ENCODE measurements at regions not wholly inside any gene's neighbourhood (a gene's known extent, or its start where the extent isn't known, plus 50 kb on each side); places are given as distances from the start of the nearest gene placed in this dataset.

DNA sequence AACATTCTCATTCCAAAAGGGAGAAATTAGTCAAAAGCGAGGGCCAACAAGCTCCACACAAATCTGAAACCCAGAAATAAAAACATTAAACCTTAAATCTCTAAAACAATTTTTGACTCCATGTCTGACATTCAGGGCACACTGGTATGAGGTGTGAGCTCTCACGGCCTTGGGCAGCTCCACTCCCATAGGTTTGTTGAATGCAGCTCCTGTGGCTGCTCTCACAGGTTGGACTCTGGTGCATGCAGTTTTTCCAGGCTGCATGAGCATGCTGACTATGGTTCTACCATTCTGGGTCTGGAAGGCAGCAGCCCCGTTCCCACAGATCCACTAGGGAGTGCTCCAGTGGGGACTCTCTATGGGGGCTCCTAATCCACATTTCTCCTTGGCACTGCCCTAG, 887.1 kb upstream of the GHITM start:
- no peak for DNase-seq (ENCODE audit: low read depth)

GRCh38 chr10:83252596-83252995, 886.7 kb upstream of the GHITM start:
- DNase-seq (ENCODE audit: low read depth), result no peak

GRCh38 chr10:83253011-83253671, 886.2 kb upstream of the GHITM start:
- no peak for DNase-seq (ENCODE audit: low read depth)

- no peak for DNase-seq (ENCODE audit: low read depth)
Observed at GRCh38 chr10:83254698-83255097, 884.6 kb upstream of the GHITM start.

- no peak for DNase-seq (ENCODE audit: low read depth)
Observed at GRCh38 chr10:83262434-83262833, 876.9 kb upstream of the GHITM start.

GRCh38 chr10:83272666-83273434, 866.5 kb upstream of the GHITM start:
- no peak for DNase-seq (ENCODE audit: low read depth)

DNA sequence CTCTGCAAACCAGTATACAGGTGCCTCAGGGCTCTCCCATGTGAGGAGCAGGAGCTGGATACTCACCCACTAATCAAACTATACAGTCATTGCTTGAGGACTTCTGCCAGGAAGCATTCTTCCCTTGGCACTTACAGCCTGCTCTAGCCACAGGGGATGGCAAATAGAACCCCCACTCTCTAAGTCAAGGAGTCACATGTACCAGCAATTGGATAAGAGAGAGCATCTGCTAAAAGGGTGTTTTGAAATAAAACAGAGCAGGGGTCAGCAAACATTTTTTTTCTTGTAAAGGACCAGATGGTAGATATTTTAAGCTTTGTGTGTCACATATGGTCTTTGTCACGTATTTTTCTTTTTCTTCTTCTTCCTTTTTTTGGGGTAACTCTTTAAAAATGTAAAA, 865.2 kb upstream of the GHITM start:
- no peak for DNase-seq (ENCODE audit: low read depth)

- no peak for DNase-seq (ENCODE audit: low read depth)
Observed at GRCh38 chr10:83276971-83277370, 862.3 kb upstream of the GHITM start.

DNA sequence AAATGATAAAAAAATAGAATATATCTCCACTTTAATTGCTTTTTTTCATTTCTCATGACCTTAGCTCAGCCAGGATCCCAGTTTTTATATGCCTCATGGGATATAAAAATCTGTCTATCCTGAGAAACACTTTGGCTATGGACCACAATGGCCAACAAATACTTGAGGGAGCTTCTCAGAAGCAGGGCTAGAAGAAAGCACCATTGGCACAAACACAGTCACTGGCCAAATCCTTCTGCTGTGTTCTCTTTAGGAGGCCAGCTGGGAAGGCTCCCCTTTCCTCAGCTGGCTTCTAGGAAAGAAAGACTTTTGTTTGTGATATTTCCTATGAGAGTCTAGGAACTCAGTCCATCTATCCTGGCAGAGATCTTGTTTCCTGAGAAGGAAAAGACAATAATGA, 856.2 kb upstream of the GHITM start:
- no peak for DNase-seq (ENCODE audit: low read depth)

DNA sequence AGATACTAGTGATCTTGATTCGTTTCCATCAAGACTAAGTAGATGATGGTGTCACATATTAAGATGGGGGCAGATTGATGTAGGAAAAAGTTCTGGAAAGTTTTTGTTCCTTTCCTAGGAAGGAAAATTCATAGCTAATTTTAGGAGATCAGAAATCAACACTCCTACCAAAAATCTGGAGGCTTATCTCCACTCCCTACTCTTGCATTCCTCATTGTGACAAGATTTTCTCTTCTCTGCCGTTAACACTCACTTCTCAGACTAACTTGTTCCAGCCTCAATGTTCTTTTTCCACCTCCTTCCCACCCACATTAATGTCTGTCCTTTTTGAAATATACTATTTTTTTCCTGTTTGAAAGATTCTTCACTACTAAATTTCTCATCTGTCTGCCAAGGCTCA, 851.9 kb upstream of the GHITM start:
- DNase-seq (ENCODE audit: low read depth), result no peak

DNA sequence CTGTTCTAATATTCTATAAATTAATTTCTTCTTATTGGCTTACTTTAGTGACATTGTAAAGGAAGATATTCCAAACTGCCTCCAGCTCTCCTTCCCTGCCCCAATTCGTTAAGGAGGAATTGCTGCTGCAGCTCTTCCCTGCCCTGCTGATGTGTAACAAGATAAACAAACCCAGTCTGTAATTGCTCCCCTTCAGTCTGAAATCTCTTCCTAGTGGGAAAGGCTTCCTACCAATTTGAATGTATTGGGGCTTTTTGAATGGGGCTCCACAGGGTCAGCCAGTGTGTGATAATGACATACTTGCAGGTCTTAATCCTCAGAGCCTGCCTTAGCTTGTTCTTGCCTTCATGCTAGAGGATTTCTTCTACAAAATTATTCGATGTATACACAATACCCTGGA, 849.9 kb upstream of the GHITM start:
- DNase-seq (ENCODE audit: low read depth), result no peak

GRCh38 chr10:83289948-83290347, 849.4 kb upstream of the GHITM start:
- DNase-seq (ENCODE audit: low read depth), result no peak

- no peak for DNase-seq (ENCODE audit: low read depth)
Observed at GRCh38 chr10:83301732-83302131, 837.6 kb upstream of the GHITM start.

DNA sequence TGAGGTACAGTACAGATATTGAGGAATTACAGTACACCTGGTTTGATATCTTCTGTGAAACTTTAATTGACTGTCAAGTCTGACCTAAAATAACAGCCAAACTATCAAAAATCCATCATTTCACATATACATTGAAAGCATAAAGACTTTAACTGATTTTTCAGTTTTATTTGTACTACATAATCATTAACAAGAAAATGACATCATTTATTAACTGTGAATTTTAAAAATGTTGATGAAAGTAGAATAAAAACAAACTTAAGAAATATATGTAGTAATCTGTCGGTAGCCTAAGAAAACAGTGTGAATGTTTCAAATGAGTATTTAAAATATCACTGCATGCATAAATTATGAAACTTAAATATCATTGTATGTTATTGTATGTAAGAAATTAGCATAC, 836.7 kb upstream of the GHITM start:
- no peak for DNase-seq (ENCODE audit: low read depth)

- no peak for DNase-seq (ENCODE audit: low read depth)
Observed at GRCh38 chr10:83310688-83311087, 828.6 kb upstream of the GHITM start.

- DNase-seq (ENCODE audit: low read depth), result no peak
Observed at GRCh38 chr10:83312570-83312969, 826.7 kb upstream of the GHITM start.

GRCh38 chr10:83332690-83333089, 806.6 kb upstream of the GHITM start:
- no peak for DNase-seq (ENCODE audit: low read depth)

GRCh38 chr10:83333566-83333965, 805.7 kb upstream of the GHITM start:
- DNase-seq (ENCODE audit: low read depth), result no peak

DNA sequence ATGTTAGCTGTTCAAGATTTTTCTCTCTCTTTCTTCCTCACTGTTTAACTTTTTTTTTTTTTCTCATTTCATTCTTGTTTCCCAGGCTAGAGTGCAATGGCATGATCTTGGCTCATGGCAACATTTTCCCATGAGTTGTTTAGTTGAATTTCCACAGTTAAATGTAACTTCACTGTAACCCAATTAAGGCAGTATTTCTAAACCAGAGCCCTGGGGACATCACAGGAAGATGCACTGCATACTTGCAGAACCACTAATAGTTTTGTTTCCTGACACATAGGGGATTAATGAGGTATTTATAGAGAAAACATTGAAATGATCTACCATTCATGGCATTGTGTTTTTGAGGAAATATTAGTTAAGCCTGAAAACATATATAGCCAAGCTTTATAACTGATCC, 795.6 kb upstream of the GHITM start:
- DNase-seq (ENCODE audit: low read depth), result no peak

DNA sequence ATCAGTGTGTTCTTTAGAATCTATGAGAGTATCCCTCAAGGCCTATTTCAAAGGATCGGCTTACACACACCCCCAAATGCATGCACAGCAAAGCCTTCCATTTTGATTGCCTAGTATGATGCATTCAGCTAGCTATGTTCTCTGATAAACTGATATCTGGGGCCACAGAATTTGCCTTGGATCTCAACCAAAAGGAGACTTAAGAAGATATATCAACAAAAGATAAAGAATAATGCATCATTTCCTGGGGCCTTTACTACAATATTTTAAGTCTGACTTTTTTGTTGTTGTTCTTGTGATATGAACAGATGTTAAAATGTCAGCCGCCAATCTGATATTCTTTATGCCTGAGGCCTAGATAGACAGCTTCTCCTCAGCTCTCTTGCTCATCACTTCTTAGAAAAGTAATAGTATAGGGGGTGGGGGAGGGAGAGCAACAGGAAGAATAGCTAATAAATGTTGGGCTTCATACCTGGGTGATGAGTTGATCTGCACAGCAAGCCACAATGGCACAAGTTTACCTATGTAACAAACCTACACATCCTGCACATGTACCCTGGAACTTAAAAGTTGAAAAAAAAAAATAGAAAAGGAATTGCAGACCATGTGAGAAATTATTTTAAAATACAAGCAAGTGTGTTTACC, 792.9 kb upstream of the GHITM start:
- no peak for DNase-seq (ENCODE audit: low read depth)

DNA sequence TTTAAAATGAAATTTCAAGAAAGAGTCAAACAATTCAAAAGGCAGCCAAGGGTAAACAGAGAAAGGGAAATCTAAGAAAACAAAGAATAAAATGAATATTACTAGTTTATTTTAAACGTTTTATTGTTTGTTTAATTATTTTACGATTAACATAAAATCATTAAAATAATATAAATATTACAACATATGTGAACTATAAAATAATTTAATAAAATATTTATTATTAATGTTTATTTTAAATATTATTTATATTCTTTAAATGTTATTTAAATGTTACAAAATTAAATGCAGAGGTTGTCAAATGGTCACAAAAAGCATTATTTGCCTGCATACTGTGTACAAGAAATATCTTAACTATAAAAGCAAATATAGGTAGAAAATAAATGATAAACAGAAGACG, 786.7 kb upstream of the GHITM start:
- DNase-seq (ENCODE audit: low read depth), result no peak

- no peak for DNase-seq (ENCODE audit: low read depth)
Observed at GRCh38 chr10:83354456-83354855, 784.9 kb upstream of the GHITM start.

GRCh38 chr10:83357004-83357403, 782.3 kb upstream of the GHITM start:
- no peak for DNase-seq (ENCODE audit: low read depth)
